GM06990 (cell line): ENCODE measurements at regions not wholly inside any gene's neighbourhood (a gene's known extent, or its start where the extent isn't known, plus 50 kb on each side); places are given as distances from the start of the nearest gene placed in this dataset.

Experiments
- DNase-seq: peaks from one replicate; pipeline ENCODE4 v3.0.0-alpha.2; 2011; ENCODE audit not compliant: insufficient read length; ENCODE audit errors: extremely low read depth
- H3K27me3 ChIP-seq: replicated peaks from 2 replicates; pipeline ENCODE4 v1.6.0; 2011; ENCODE audit warnings: low read length; ENCODE audit not compliant: control insufficient read depth, insufficient read depth
- H3K36me3 ChIP-seq: 2 replicates; pipeline ENCODE4 v1.5.1; 2011; ENCODE audit warnings: low read length; ENCODE audit not compliant: control insufficient read depth, insufficient read depth
- H3K4me3 ChIP-seq: replicated peaks from 2 replicates; pipeline ENCODE4 v1.5.1; 2011; ENCODE audit warnings: low read depth, mild to moderate bottlenecking, control low read depth, low read length
- CTCF ChIP-seq: IDR thresholded peaks from 2 replicates; pipeline ENCODE4 v1.5.1; 2011; ENCODE audit warnings: low read length, control low read depth, mild to moderate bottlenecking, inconsistent platforms; ENCODE audit not compliant: insufficient read depth, poor library complexity, severe bottlenecking

GRCh38 chr3:159593927-159594605 lies 394.6 kb upstream of the IL12A start:
- DNase-seq, result no peak
- Histone ChIP-seq H3K36me3 (no peaks in the 10 kb centered on the region), H3K4me3 (no peak overlapping the region), H3K27me3 (no peaks in the 10 kb centered on the region)
- no peak for TF ChIP-seq CTCF

- no peak for DNase-seq
- no peak overlapping the region for H3K4me3 ChIP-seq
- no peak for TF ChIP-seq CTCF
- H3K27me3 ChIP-seq, result no peaks in the 10 kb centered on the region
- H3K36me3 ChIP-seq, result no peaks in the 10 kb centered on the region
These were observed 388.3 kb upstream of the IL12A start for GRCh38 chr3:159600291-159600690.

- DNase-seq, result no peak
- Histone ChIP-seq H3K36me3 (no peaks in the 10 kb centered on the region), H3K27me3 (no peaks in the 10 kb centered on the region), H3K4me3 (no peak overlapping the region)
- TF ChIP-seq CTCF, result no peak
These were observed 384.5 kb upstream of the IL12A start for GRCh38 chr3:159604151-159604581.

- TF ChIP-seq CTCF, result no peak
- H3K36me3 ChIP-seq, result no peaks in the 10 kb centered on the region
- no peak for DNase-seq
- H3K4me3 ChIP-seq, result no peak overlapping the region
- no peaks in the 10 kb centered on the region for H3K27me3 ChIP-seq
These were observed 383.5 kb upstream of the IL12A start for GRCh38 chr3:159605101-159605500.

GRCh38 chr3:159605776-159606175 lies 382.9 kb upstream of the IL12A start:
- no peak for DNase-seq
- H3K27me3 ChIP-seq, result no peaks in the 10 kb centered on the region
- no peak overlapping the region for H3K4me3 ChIP-seq
- H3K36me3 ChIP-seq, result no peaks in the 10 kb centered on the region
- TF ChIP-seq CTCF, result no peak

- H3K36me3 ChIP-seq, result no peaks in the 10 kb centered on the region
- no peaks in the 10 kb centered on the region for H3K27me3 ChIP-seq
- no peak for DNase-seq
- no peak overlapping the region for H3K4me3 ChIP-seq
- no peak for TF ChIP-seq CTCF
These were observed 380.8 kb upstream of the IL12A start for GRCh38 chr3:159607856-159608255.
